Fibroblast of lung (primary cell): ENCODE measurements at regions not wholly inside any gene's neighbourhood (a gene's known extent, or its start where the extent isn't known, plus 50 kb on each side); places are given as distances from the start of the nearest gene placed in this dataset.

Experiments
- EZH2 ChIP-seq: IDR thresholded peaks from 2 replicates; pipeline ENCODE4 v1.5.1; 2012; ENCODE audit warnings: low read length, control low read depth, mild to moderate bottlenecking; ENCODE audit errors: missing control alignments
- TF ChIP-seq, protein P1 (sequence below), 2 donors: IDR thresholded peaks in 1 of 2; conservative IDR thresholded peaks in 1 of 2; 1 replicate in 1 of 2; 2 replicates in 1 of 2; pipeline ENCODE4 v1.5.1; 2011 to 2012; ENCODE audit warnings: low read length in 2 of 2, control low read depth in 1 of 2, inconsistent platforms in 1 of 2, low read depth in 1 of 2, mild to moderate bottlenecking in 1 of 2

DNA sequence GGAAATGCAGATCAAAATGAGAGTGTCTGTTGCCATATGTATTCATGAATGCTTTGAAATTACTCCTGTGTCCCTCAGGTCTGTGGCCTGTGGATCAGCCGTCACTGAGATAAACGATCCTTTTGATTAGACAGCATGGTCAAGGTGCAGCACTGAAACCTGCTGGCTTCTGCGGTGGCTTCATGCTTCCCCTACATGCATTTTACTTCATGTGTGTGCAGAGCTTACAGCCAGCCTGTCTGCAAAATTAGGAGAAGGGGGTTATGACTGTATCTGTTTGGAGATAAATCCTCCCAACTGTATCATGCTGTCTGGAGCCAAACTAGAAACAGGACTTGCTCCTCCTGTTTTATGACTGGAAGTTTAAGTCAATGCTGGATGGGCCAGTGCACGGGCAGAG, 71.0 kb upstream of the PLPP4 start:
- TF ChIP-seq, protein P1, sequence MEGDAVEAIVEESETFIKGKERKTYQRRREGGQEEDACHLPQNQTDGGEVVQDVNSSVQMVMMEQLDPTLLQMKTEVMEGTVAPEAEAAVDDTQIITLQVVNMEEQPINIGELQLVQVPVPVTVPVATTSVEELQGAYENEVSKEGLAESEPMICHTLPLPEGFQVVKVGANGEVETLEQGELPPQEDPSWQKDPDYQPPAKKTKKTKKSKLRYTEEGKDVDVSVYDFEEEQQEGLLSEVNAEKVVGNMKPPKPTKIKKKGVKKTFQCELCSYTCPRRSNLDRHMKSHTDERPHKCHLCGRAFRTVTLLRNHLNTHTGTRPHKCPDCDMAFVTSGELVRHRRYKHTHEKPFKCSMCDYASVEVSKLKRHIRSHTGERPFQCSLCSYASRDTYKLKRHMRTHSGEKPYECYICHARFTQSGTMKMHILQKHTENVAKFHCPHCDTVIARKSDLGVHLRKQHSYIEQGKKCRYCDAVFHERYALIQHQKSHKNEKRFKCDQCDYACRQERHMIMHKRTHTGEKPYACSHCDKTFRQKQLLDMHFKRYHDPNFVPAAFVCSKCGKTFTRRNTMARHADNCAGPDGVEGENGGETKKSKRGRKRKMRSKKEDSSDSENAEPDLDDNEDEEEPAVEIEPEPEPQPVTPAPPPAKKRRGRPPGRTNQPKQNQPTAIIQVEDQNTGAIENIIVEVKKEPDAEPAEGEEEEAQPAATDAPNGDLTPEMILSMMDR (conservative IDR thresholded peaks at IDR 0.05 in 1 of 2, IDR thresholded peaks at IDR 0.05 in 1 of 2; ENCODE audit: low read depth in 1 of 2, low read length in 2 of 2) = no peak
- TF ChIP-seq EZH2 = no peak
